Stimulated activated CD8-positive, alpha-beta memory T cell treated with anti-CD3 and anti-CD28 coated beads, Interleukin-12 subunit alpha, Interleukin-12 subunit beta, amount 100 ng/mL, for 24 hours (primary cell): ENCODE measurements at regions not wholly inside any gene's neighbourhood (a gene's known extent, or its start where the extent isn't known, plus 50 kb on each side); places are given as distances from the start of the nearest gene placed in this dataset.
"Not testable (repeated sequence)": the region's sequence is repeated elsewhere in the genome, so short reads cannot be mapped to it uniquely, and the experiment has no call there.

Experiments
- DNase-seq: peaks from one replicate; pipeline ENCODE4 v3.0.0-alpha.2; 2020; ENCODE audit errors: extremely low read depth

GRCh38 chr17:83159204-83160049 is 80.0 kb downstream of the METRNL start:
- DNase-seq: no peak

- no peak for DNase-seq
These were observed 81.3 kb downstream of the METRNL start for GRCh38 chr17:83160443-83161297.

- no peak for DNase-seq
These were observed 82.1 kb downstream of the METRNL start for GRCh38 chr17:83161298-83162034.

GRCh38 chr17:83162035-83162745 is 82.8 kb downstream of the METRNL start:
- no peak for DNase-seq

GRCh38 chr17:83164490-83164889 is 85.1 kb downstream of the METRNL start:
- DNase-seq: no peak

GRCh38 chr17:83170571-83171260 is 91.3 kb downstream of the METRNL start:
- DNase-seq: no peak

- no peak for DNase-seq
These were observed 92.3 kb downstream of the METRNL start for GRCh38 chr17:83171661-83172060.

- DNase-seq: not testable (repeated sequence)
These were observed 92.7 kb downstream of the METRNL start for GRCh38 chr17:83172099-83172498.

- not testable (repeated sequence) for DNase-seq
These were observed 93.2 kb downstream of the METRNL start for GRCh38 chr17:83172646-83173045.

GRCh38 chr17:83173180-83173913 is 93.9 kb downstream of the METRNL start:
- DNase-seq: not testable (repeated sequence)

GRCh38 chr17:83173914-83174361 is 94.5 kb downstream of the METRNL start:
- no peak for DNase-seq

GRCh38 chr17:83174362-83175118 is 95.1 kb downstream of the METRNL start:
- DNase-seq: no peak

GRCh38 chr17:83175119-83175821 is 95.9 kb downstream of the METRNL start:
- DNase-seq: no peak

GRCh38 chr17:83175822-83176622 is 96.6 kb downstream of the METRNL start:
- no peak for DNase-seq

- DNase-seq: no peak
These were observed 97.5 kb downstream of the METRNL start for GRCh38 chr17:83176623-83177583.
